K562 (cell line): ENCODE measurements at regions not wholly inside any gene's neighbourhood (a gene's known extent, or its start where the extent isn't known, plus 50 kb on each side); places are given as distances from the start of the nearest gene placed in this dataset.

ENCODE experiments used
- ATF4 ChIP-seq: fragments of 450-650 bp; formaldehyde crosslinking; IDR thresholded peaks from 2 replicates; pipeline ENCODE4 v1.4.0; 2022; ENCODE audit warnings: mild to moderate bottlenecking, moderate library complexity
- BRF2 ChIP-seq: IDR thresholded peaks from 3 replicates; pipeline ENCODE4 v1.6.1; 2011; ENCODE audit warnings: borderline replicate concordance, mild to moderate bottlenecking; ENCODE audit not compliant: insufficient read length, insufficient read depth
- CHAMP1 ChIP-seq: fragments of 450-650 bp; IDR thresholded peaks from 2 replicates; pipeline ENCODE4 v1.6.1; 2016; ENCODE audit warnings: mild to moderate bottlenecking
- CTCFL ChIP-seq: IDR thresholded peaks from 2 replicates; pipeline ENCODE4 v1.6.1; 2011; ENCODE audit warnings: borderline replicate concordance, low read depth, mild to moderate bottlenecking, moderate library complexity, low read length; ENCODE audit not compliant: insufficient read depth, poor library complexity, severe bottlenecking
- DLX4 ChIP-seq: fragments of 250-450 bp; sonication (Bioruptor Pico); IDR thresholded peaks from 2 replicates; pipeline ENCODE4 v1.6.1; 2021; ENCODE audit warnings: mild to moderate bottlenecking
- GABPB1 ChIP-seq: sonication (generic); formaldehyde crosslinking; IDR thresholded peaks from 2 replicates; pipeline ENCODE4 v1.8.0; 2022; ENCODE audit warnings: mild to moderate bottlenecking, missing genetic modification reagents
- HNRNPLL ChIP-seq: fragments of 200-400 bp; formaldehyde crosslinking; IDR thresholded peaks from 2 replicates; pipeline ENCODE4 v1.6.1; 2017; ENCODE audit warnings: low read length, low read depth, mild to moderate bottlenecking; ENCODE audit not compliant: poor library complexity, severe bottlenecking
- HOMEZ ChIP-seq: fragments of 250-450 bp; sonication (Bioruptor Pico); IDR thresholded peaks from 2 replicates; pipeline ENCODE4 v1.4.0; 2020; ENCODE audit warnings: mild to moderate bottlenecking, moderate library complexity
- IFI16 ChIP-seq: fragments of 250-450 bp; sonication (Bioruptor Pico); IDR thresholded peaks from 2 replicates; pipeline ENCODE4 v2.1.2; 2022; ENCODE audit warnings: mild to moderate bottlenecking, inconsistent platforms
- KHSRP ChIP-seq: fragments of 450-650 bp; IDR thresholded peaks from 2 replicates; pipeline ENCODE4 v1.6.1; 2017
- MNT ChIP-seq, 2 experiments: fragments of 450-650 bp; conservative IDR thresholded peaks; 2 replicates each; pipeline ENCODE4 v1.6.1; 2017; ENCODE audit warnings: mild to moderate bottlenecking in 2 of 2, moderate library complexity in 2 of 2
- MTA3 ChIP-seq: fragments of 450-650 bp; formaldehyde crosslinking; IDR thresholded peaks from 2 replicates; pipeline ENCODE4 v1.6.1; 2017; ENCODE audit warnings: mild to moderate bottlenecking, borderline replicate concordance
- OTX1 ChIP-seq: fragments of 450-650 bp; formaldehyde crosslinking; IDR thresholded peaks from 2 replicates; pipeline ENCODE4 v1.4.0; 2022; ENCODE audit warnings: mild to moderate bottlenecking
- ZBTB49 ChIP-seq: sonication (generic); formaldehyde crosslinking; IDR thresholded peaks from 2 replicates; pipeline ENCODE4 v1.8.0; 2022; ENCODE audit warnings: missing genetic modification reagents, mild to moderate bottlenecking, borderline replicate concordance
- ZNF764 ChIP-seq: fragments of 250-450 bp; sonication (Bioruptor Pico); IDR thresholded peaks from 2 replicates; pipeline ENCODE4 v1.4.0; 2020; ENCODE audit warnings: low read depth, mild to moderate bottlenecking, moderate library complexity

GRCh38 chr16:80142281-80142680 lies 398.5 kb upstream of the DYNLRB2 start (continued):
- TF ChIP-seq CTCFL = no peak
- TF ChIP-seq DLX4 (CRISPR knock-in tag) = no peak
- TF ChIP-seq BRF2 = no peak
- TF ChIP-seq MTA3 = no peak
- no peak for TF ChIP-seq HNRNPLL
- TF ChIP-seq OTX1 = no peak
- TF ChIP-seq MNT (conservative IDR thresholded peaks at IDR 0.05) = no peak
- no peak for TF ChIP-seq ATF4 (CRISPR knock-in tag)
- TF ChIP-seq ZBTB49 (CRISPR knock-in tag) = no peak
- TF ChIP-seq KHSRP = no peak
- TF ChIP-seq GABPB1 (CRISPR knock-in tag) = no peak
- no peak for TF ChIP-seq IFI16 (CRISPR knock-in tag)
- no peak for TF ChIP-seq HOMEZ (CRISPR knock-in tag)
- TF ChIP-seq CHAMP1 = no peak
- no peak for TF ChIP-seq ZNF764 (CRISPR knock-in tag)
